Peyer's patch (tissue), 4 donors: ENCODE measurements at regions not wholly inside any gene's neighbourhood (a gene's known extent, or its start where the extent isn't known, plus 50 kb on each side); places are given as distances from the start of the nearest gene placed in this dataset.

ENCODE experiments used
- DNase-seq, 3 donors: peaks; one replicate each; pipeline ENCODE4 v3.0.0-alpha.2; 2017 to 2019
- H3K27ac ChIP-seq, 4 donors: fragments of 200-600 bp; sonication (generic); one replicate each; pipeline ENCODE4 v1.5.1; 2016 to 2019
- H3K27me3 ChIP-seq, 2 donors: fragments of 200-600 bp; sonication (generic); one replicate each; pipeline ENCODE4 v1.5.1; 2019
- H3K36me3 ChIP-seq, 3 donors: fragments of 200-600 bp; sonication (generic); one replicate each; pipeline ENCODE4 v1.5.1; 2016 to 2019
- H3K4me1 ChIP-seq, 4 donors: fragments of 200-600 bp; sonication (generic); one replicate each; pipeline ENCODE4 v1.5.1; 2016 to 2019
- H3K4me3 ChIP-seq, 4 donors: fragments of 200-600 bp; sonication (generic); 1 replicate in 3 of 4; 2 replicates in 1 of 4; pipeline ENCODE4 v1.5.1; 2016 to 2019; ENCODE audit warnings: mild to moderate bottlenecking in 1 of 4
- H3K9me3 ChIP-seq, 4 donors: fragments of 200-600 bp; sonication (generic); one replicate each; pipeline ENCODE4 v1.5.1; 2016 to 2019; ENCODE audit warnings: mild to moderate bottlenecking in 1 of 4
- POLR2A ChIP-seq, 2 donors: fragments of 450-650 bp; IDR thresholded peaks; one replicate each; pipeline ENCODE4 v1.5.1; 2017; ENCODE audit warnings: antibody characterized with exemption in 2 of 2, mild to moderate bottlenecking in 2 of 2, moderate library complexity in 2 of 2
- TF ChIP-seq, protein P1 (sequence below), 6 experiments: fragments of 450-650 bp in 4 of 6; fragments of 200-600 bp in 2 of 6; sonication (generic) in 1 of 6; IDR thresholded peaks; one replicate each; pipeline ENCODE4 v1.5.1; 2017 to 2019; ENCODE audit warnings: antibody characterized with exemption in 6 of 6, mild to moderate bottlenecking in 3 of 6, moderate library complexity in 1 of 6

DNA sequence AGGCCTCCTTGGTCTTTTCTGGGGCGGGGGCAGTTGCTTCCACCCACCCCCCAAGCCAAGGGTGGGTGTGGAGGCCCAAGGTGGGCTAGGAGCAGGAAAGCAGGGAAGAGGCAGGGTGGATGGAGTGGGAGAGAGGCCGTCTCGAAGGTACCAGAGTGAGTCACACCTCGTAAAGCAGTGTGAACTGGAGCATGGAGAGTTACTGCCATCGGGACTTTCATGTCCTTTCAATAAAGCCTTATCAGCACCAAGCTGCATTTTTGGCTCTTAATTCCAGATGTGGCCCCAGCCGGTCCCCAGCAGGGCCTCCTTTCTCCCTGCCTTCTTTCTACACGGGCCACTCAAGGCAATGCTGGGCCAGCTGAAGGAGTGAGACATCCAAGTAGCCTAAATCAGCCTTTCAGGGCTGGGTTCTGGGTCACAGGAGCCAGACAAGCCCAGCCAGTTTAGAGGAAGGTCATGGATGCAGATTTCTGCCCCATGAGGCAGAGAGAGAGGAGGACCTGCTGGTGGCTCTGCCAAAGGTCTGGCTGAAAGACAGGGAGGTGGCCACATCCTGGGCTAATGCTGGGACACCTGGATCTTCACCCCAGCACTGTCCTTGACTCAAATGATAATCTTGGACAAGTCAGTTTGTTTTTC is 59.0 kb upstream of the CD82 start:
- no peaks in the 10 kb centered on the region for H3K36me3 ChIP-seq
- no peaks in the 10 kb centered on the region for H3K4me1 ChIP-seq
- H3K4me3 ChIP-seq: no peak overlapping the region
- TF ChIP-seq, protein P1, sequence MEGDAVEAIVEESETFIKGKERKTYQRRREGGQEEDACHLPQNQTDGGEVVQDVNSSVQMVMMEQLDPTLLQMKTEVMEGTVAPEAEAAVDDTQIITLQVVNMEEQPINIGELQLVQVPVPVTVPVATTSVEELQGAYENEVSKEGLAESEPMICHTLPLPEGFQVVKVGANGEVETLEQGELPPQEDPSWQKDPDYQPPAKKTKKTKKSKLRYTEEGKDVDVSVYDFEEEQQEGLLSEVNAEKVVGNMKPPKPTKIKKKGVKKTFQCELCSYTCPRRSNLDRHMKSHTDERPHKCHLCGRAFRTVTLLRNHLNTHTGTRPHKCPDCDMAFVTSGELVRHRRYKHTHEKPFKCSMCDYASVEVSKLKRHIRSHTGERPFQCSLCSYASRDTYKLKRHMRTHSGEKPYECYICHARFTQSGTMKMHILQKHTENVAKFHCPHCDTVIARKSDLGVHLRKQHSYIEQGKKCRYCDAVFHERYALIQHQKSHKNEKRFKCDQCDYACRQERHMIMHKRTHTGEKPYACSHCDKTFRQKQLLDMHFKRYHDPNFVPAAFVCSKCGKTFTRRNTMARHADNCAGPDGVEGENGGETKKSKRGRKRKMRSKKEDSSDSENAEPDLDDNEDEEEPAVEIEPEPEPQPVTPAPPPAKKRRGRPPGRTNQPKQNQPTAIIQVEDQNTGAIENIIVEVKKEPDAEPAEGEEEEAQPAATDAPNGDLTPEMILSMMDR (IDR thresholded peaks at IDR 0.05): no peak
- TF ChIP-seq POLR2A (IDR thresholded peaks at IDR 0.05): no peak
- DNase-seq: no peak
- H3K27ac ChIP-seq: no peak overlapping the region
- H3K9me3 ChIP-seq: no peaks in the 10 kb centered on the region
- no peaks in the 10 kb centered on the region for H3K27me3 ChIP-seq

DNA sequence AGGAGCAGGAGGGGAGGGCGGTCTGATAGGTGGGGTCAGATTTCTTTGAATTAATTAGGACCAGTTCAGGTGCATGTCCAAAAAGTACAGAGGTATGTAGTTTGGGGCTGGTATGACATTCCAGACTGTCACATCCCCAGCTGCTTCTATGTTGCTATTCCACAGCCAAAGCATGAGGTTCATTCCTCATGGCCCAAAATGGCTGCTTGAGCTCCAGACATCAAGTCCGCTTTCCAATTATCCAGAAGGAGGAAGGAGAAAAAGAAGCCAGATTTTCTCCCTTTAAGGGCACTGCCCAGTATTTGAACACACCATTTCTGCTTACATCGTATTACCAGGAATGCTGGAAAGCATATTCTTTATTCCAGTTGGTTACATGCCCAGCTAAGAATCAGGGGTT is 58.0 kb upstream of the CD82 start:
- TF ChIP-seq, protein P1 (IDR thresholded peaks at IDR 0.05): no peak
- no peak for TF ChIP-seq POLR2A (IDR thresholded peaks at IDR 0.05)
- H3K36me3 ChIP-seq: no peaks in the 10 kb centered on the region
- no peaks in the 10 kb centered on the region for H3K27me3 ChIP-seq
- no peak for DNase-seq
- H3K27ac ChIP-seq: no peak overlapping the region
- H3K9me3 ChIP-seq: no peaks in the 10 kb centered on the region
- no peak overlapping the region for H3K4me3 ChIP-seq
- no peaks in the 10 kb centered on the region for H3K4me1 ChIP-seq

DNA sequence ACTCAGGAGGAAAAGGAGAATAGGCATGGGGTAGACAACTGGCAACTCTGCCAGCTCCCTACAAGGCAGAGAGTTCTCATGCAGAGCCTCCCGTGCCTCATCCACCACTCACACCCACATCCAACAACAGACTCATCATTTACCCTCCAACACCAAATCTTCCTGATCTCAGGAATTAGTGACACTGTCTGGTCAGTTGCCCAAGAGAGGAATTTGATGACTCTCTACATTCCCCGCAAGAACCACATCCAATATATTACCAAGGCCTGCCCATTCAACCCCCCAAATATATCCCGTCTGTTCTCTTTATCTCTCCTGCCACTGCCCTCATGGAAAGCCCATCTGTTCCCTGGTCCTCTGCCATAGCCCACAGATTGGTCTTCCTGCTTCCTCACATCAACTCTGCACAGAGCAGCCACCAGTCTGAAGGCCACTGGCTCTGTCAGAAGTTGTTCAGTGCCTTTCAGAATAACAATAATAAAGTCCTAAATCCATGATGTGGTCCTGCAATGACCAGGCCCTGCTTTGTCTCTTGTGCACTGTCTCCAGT is 57.5 kb upstream of the CD82 start:
- H3K36me3 ChIP-seq: no peaks in the 10 kb centered on the region
- no peak for TF ChIP-seq POLR2A (IDR thresholded peaks at IDR 0.05)
- TF ChIP-seq, protein P1 (IDR thresholded peaks at IDR 0.05): no peak

DNA sequence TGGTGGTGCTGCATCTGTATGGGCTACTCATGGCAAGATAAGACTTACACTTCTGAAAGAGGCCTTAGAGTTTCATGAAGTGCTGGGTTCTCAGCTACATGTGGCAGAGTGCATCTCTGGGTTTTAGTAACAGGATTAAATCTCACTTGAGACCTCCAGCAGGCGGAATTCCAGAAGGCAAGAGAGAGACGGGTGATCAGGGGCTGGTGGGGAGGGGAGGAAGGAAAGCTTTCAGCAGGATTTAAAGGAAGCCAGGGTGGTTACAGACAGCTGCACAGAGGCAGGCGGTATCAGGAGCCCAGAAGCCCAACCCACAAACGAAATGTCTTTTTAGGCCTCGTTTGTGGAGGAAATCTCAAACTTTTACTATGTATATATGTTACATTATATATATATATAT is 56.2 kb upstream of the CD82 start:
- no peak for DNase-seq
- no peak for TF ChIP-seq POLR2A (IDR thresholded peaks at IDR 0.05)
- TF ChIP-seq, protein P1 (IDR thresholded peaks at IDR 0.05): no peak
- Histone ChIP-seq H3K4me1 (no peaks in the 10 kb centered on the region), H3K4me3 (no peak overlapping the region), H3K27me3 (no peaks in the 10 kb centered on the region), H3K27ac (no peak overlapping the region), H3K36me3 (no peaks in the 10 kb centered on the region), H3K9me3 (no peaks in the 10 kb centered on the region)

More for the DNA sequence above, 57.5 kb upstream of the CD82 start:
- H3K4me3 ChIP-seq: no peak overlapping the region
- no peaks in the 10 kb centered on the region for H3K27me3 ChIP-seq
- H3K9me3 ChIP-seq: no peaks in the 10 kb centered on the region
- no peaks in the 10 kb centered on the region for H3K4me1 ChIP-seq
- no peak overlapping the region for H3K27ac ChIP-seq
- no peak for DNase-seq

DNA sequence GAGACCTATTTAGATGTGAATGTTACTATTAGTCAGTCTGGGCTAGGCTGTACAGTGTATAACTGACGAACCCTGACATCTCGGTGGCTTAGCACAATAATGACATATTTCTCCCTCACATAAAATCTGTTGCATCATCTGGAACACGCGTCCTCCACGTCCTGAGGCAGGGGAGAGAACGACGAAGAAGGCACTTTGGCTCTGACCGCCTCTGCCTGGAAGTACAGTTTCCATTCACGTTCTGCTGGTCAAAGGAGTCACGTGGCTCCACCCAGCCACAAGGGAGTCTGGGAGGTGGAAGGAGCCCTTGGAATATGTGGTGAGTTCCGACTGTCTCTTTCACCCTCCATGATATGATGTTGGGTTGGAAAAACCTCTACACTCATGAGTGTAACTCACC is 55.1 kb upstream of the CD82 start:
- Histone ChIP-seq H3K4me1 (no peaks in the 10 kb centered on the region), H3K4me3 (no peak overlapping the region), H3K36me3 (no peaks in the 10 kb centered on the region), H3K27ac (no peak overlapping the region), H3K27me3 (no peaks in the 10 kb centered on the region), H3K9me3 (no peaks in the 10 kb centered on the region)
- no peak for DNase-seq
- TF ChIP-seq, protein P1 (IDR thresholded peaks at IDR 0.05): no peak
- no peak for TF ChIP-seq POLR2A (IDR thresholded peaks at IDR 0.05)
